ENCODE measurements at regions not wholly inside any gene's neighbourhood (a gene's known extent, or its start where the extent isn't known, plus 50 kb on each side); places are given as distances from the start of the nearest gene placed in this dataset.

- TF ChIP-seq CTCF (conservative IDR thresholded peaks at IDR 0.05; ENCODE audit: low read depth, low read length) = no peak
- no peak for TF ChIP-seq EZH2 (IDR thresholded peaks at IDR 0.05; ENCODE audit: low read length, unreplicated experiment)
These were observed 227.1 kb downstream of the HAUS1 start for GRCh38 chr18:46331316-46331715.
